ENCODE measurements at regions not wholly inside any gene's neighbourhood (a gene's known extent, or its start where the extent isn't known, plus 50 kb on each side); places are given as distances from the start of the nearest gene placed in this dataset.

DNA sequence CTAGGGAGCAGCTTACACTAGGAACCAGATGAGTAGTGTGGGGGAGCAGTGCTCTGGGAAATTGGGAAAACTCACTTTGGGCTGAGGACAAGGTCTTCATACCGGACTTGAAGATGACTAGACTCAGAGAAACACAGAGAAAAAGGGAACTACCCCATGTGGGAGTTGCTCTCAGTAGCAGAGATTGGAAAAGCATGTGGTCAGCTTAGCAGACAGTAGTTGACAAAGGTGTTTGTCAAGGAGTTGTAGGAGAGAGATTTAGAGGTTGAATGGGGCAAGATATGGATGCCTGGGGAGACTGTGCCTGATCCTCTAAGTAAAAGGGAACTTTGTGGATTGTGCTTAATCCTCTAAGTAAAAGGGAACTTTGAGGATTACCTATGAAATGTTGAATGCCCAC, 194.5 kb upstream of the COX10 start:
- Mint-ChIP-seq H3K4me1 (ENCODE audit: unreplicated experiment) (no peaks in the 10 kb centered on the region), H3K27me3 (ENCODE audit: unreplicated experiment) (no peaks in the 10 kb centered on the region), H3K36me3 (ENCODE audit: low read depth, unreplicated experiment) (no peaks in the 10 kb centered on the region), H3K4me3 (ENCODE audit: unreplicated experiment) (no peak overlapping the region), H3K9me3 (ENCODE audit: unreplicated experiment) (no peaks in the 10 kb centered on the region), H3K27ac (ENCODE audit: unreplicated experiment) (no peak overlapping the region)
- DNase-seq (ENCODE audit: low spot score), result no peak
- TF ChIP-seq, protein P1, sequence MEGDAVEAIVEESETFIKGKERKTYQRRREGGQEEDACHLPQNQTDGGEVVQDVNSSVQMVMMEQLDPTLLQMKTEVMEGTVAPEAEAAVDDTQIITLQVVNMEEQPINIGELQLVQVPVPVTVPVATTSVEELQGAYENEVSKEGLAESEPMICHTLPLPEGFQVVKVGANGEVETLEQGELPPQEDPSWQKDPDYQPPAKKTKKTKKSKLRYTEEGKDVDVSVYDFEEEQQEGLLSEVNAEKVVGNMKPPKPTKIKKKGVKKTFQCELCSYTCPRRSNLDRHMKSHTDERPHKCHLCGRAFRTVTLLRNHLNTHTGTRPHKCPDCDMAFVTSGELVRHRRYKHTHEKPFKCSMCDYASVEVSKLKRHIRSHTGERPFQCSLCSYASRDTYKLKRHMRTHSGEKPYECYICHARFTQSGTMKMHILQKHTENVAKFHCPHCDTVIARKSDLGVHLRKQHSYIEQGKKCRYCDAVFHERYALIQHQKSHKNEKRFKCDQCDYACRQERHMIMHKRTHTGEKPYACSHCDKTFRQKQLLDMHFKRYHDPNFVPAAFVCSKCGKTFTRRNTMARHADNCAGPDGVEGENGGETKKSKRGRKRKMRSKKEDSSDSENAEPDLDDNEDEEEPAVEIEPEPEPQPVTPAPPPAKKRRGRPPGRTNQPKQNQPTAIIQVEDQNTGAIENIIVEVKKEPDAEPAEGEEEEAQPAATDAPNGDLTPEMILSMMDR (IDR thresholded peaks at IDR 0.05; ENCODE audit: unreplicated experiment), result no peak

DNA sequence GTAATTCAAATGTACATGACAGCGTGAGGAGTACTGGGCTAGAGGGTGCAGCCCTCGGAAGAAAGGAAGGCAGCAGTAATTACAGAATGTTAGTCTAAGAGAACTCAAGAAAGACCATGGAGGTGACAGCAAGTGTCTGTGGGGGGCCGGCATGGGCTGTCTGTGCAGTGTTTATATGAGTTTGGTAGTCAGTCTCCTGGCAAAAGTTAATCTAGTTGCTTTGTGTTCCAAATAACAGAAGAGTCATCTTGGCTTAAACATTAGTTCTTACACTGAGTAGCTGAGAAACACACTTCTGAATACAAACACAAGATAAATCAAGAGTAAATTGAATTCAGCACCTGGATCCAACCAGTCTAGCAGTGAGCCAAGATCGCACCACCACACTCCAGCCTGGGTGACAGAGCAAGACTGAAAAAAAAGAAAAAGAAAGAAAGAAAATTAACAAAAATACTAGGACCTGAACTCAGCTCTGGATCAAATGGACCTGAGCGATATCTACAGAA, 189.3 kb upstream of the COX10 start:
- DNase-seq (ENCODE audit: low spot score), result no peak
- Mint-ChIP-seq H3K4me1 (ENCODE audit: unreplicated experiment) (no peaks in the 10 kb centered on the region), H3K36me3 (ENCODE audit: low read depth, unreplicated experiment) (no peaks in the 10 kb centered on the region), H3K9me3 (ENCODE audit: unreplicated experiment) (no peaks in the 10 kb centered on the region), H3K27ac (ENCODE audit: unreplicated experiment) (no peak overlapping the region), H3K27me3 (ENCODE audit: unreplicated experiment) (no peaks in the 10 kb centered on the region), H3K4me3 (ENCODE audit: unreplicated experiment) (no peak overlapping the region)
- TF ChIP-seq, protein P1 (IDR thresholded peaks at IDR 0.05; ENCODE audit: unreplicated experiment), result no peak

DNA sequence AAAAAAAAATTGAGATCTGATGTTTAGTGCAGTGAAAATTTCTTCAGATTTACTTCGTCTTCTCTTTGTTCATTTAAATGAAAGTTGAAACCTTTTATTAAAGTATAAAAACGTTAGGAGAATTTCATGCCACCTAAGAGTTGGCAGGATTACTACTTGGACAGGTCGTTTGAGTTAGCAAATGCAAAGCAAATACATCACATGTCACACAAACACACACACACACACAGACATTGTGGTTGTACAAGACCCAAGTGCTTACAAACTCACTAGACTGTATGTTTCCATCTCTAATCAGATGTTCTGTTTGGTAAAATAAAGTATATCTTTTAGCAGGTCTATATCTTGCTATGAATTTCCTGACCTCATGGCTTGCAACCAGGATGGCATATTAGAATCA, 185.6 kb upstream of the COX10 start:
- Mint-ChIP-seq H3K36me3 (ENCODE audit: low read depth, unreplicated experiment) (no peaks in the 10 kb centered on the region), H3K27me3 (ENCODE audit: unreplicated experiment) (no peaks in the 10 kb centered on the region), H3K4me3 (ENCODE audit: unreplicated experiment) (no peak overlapping the region), H3K27ac (ENCODE audit: unreplicated experiment) (no peak overlapping the region), H3K4me1 (ENCODE audit: unreplicated experiment) (no peaks in the 10 kb centered on the region), H3K9me3 (ENCODE audit: unreplicated experiment) (no peaks in the 10 kb centered on the region)
- DNase-seq (ENCODE audit: low spot score), result no peak
- TF ChIP-seq, protein P1 (IDR thresholded peaks at IDR 0.05; ENCODE audit: unreplicated experiment), result no peak

DNA sequence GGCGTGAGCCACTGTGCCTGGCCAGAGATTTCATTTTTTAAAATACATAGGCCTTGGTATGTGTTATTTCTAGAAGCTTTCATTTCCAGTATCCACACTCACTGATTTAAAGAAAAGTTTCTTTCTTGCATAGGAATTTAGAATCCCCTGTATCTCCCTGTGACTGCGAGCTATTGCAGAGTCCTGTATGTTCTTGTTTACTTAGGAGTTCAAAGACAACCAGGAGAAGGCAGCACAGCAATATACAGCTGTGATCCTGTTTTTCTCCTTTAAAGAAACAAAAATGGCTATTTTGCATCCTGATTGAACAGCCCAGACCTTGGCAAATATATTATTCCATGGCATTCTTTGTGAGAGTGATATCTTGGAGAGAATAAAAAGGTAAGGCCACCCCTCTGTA, 185.0 kb upstream of the COX10 start:
- no peak overlapping the region for H3K4me3 Mint-ChIP-seq (ENCODE audit: unreplicated experiment)
- no peaks in the 10 kb centered on the region for H3K4me1 Mint-ChIP-seq (ENCODE audit: unreplicated experiment)

DNA sequence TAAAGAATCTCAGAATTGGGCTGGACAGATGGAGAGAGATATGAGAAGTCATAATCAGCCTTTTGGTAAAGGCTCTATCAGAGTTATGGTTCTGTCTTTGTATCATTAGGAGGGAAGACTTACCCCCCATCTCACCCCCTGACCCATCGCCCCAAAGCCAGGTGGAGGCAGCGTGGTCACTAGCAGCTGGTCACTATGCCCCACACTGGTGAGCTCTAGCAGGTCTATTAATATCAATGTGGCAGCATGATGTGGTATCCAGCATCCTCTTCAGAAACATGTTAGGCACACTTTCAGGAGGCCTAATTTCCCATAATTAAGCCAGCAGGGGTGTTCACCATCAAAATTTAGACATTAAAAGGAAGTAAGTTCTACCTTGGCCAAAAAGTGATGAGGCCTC, 183.8 kb upstream of the COX10 start:
- H3K9me3 Mint-ChIP-seq (ENCODE audit: unreplicated experiment), result no peaks in the 10 kb centered on the region
- no peak overlapping the region for H3K27ac Mint-ChIP-seq (ENCODE audit: unreplicated experiment)
- TF ChIP-seq, protein P1 (IDR thresholded peaks at IDR 0.05; ENCODE audit: unreplicated experiment), result no peak
- no peaks in the 10 kb centered on the region for H3K27me3 Mint-ChIP-seq (ENCODE audit: unreplicated experiment)
- H3K36me3 Mint-ChIP-seq (ENCODE audit: low read depth, unreplicated experiment), result no peaks in the 10 kb centered on the region
- DNase-seq (ENCODE audit: low spot score), result no peak
- no peak overlapping the region for H3K4me3 Mint-ChIP-seq (ENCODE audit: unreplicated experiment)
- no peaks in the 10 kb centered on the region for H3K4me1 Mint-ChIP-seq (ENCODE audit: unreplicated experiment)

More for the DNA sequence above, 185.0 kb upstream of the COX10 start:
- TF ChIP-seq, protein P1 (IDR thresholded peaks at IDR 0.05; ENCODE audit: unreplicated experiment), result no peak
- H3K9me3 Mint-ChIP-seq (ENCODE audit: unreplicated experiment), result no peaks in the 10 kb centered on the region
- H3K27ac Mint-ChIP-seq (ENCODE audit: unreplicated experiment), result no peak overlapping the region
- no peaks in the 10 kb centered on the region for H3K36me3 Mint-ChIP-seq (ENCODE audit: low read depth, unreplicated experiment)
- DNase-seq (ENCODE audit: low spot score), result no peak
- H3K27me3 Mint-ChIP-seq (ENCODE audit: unreplicated experiment), result no peaks in the 10 kb centered on the region
